Trophoblast cell (in vitro differentiated cells and primary cell): ENCODE measurements at regions not wholly inside any gene's neighbourhood (a gene's known extent, or its start where the extent isn't known, plus 50 kb on each side); places are given as distances from the start of the nearest gene placed in this dataset.

Experiments
- DNase-seq, 2 donors: peaks; one replicate each; pipeline ENCODE4 v3.0.0-alpha.2; 2016
- H2AFZ ChIP-seq: 2 replicates; pipeline ENCODE4 v1.6.1; 2013; ENCODE audit warnings: low read length, moderate library complexity, mild to moderate bottlenecking; ENCODE audit not compliant: insufficient read depth, poor library complexity
- H2AK5ac ChIP-seq: 2 replicates; pipeline ENCODE4 v1.6.1; 2013; ENCODE audit warnings: mild to moderate bottlenecking, low read length
- H2BK120ac ChIP-seq: 2 replicates; pipeline ENCODE4 v1.6.1; 2013; ENCODE audit warnings: low read length, mild to moderate bottlenecking, moderate library complexity; ENCODE audit not compliant: insufficient read depth, poor library complexity
- H2BK12ac ChIP-seq: 2 replicates; pipeline ENCODE4 v1.6.1; 2013; ENCODE audit warnings: mild to moderate bottlenecking, low read length, moderate library complexity
- H2BK5ac ChIP-seq: 2 replicates; pipeline ENCODE4 v1.6.1; 2013; ENCODE audit warnings: low read length, low read depth, moderate library complexity, mild to moderate bottlenecking; ENCODE audit not compliant: poor library complexity
- H3K14ac ChIP-seq: 2 replicates; pipeline ENCODE4 v1.6.1; 2013; ENCODE audit warnings: mild to moderate bottlenecking, low read length
- H3K18ac ChIP-seq: 2 replicates; pipeline ENCODE4 v1.6.1; 2013; ENCODE audit warnings: mild to moderate bottlenecking, low read length
- H3K23ac ChIP-seq: 2 replicates; pipeline ENCODE4 v1.6.1; 2013; ENCODE audit warnings: low read length
- H3K27ac ChIP-seq: 2 replicates; pipeline ENCODE4 v1.5.1; 2013; ENCODE audit warnings: low read depth, mild to moderate bottlenecking, inconsistent platforms, low read length, moderate library complexity
- H3K27me3 ChIP-seq: 2 replicates; pipeline ENCODE4 v1.6.1; 2013; ENCODE audit warnings: inconsistent platforms, mild to moderate bottlenecking, low read length, moderate library complexity; ENCODE audit not compliant: insufficient read depth
- H3K36me3 ChIP-seq, 2 experiments: 1 replicate in 1 of 2; 2 replicates in 1 of 2; pipeline ENCODE4 v1.6.1; 2013; ENCODE audit warnings: low read length in 2 of 2, mild to moderate bottlenecking in 2 of 2, moderate library complexity in 1 of 2; ENCODE audit not compliant: insufficient read depth in 2 of 2, control insufficient read depth in 1 of 2
- H3K4ac ChIP-seq: 2 replicates; pipeline ENCODE4 v1.6.1; 2013; ENCODE audit warnings: low read depth, mild to moderate bottlenecking, low read length, moderate library complexity
- H3K4me1 ChIP-seq, 2 experiments: 1 replicate in 1 of 2; 2 replicates in 1 of 2; pipeline ENCODE4 v1.6.1; 2013; ENCODE audit warnings: low read length in 2 of 2, mild to moderate bottlenecking in 2 of 2, moderate library complexity in 1 of 2; ENCODE audit not compliant: insufficient read depth in 2 of 2, control insufficient read depth in 1 of 2
- H3K4me2 ChIP-seq: 2 replicates; pipeline ENCODE4 v1.6.1; 2013; ENCODE audit warnings: inconsistent platforms, mild to moderate bottlenecking, low read length, moderate library complexity
- H3K4me3 ChIP-seq: 2 replicates; pipeline ENCODE4 v1.5.1; 2013; ENCODE audit warnings: mild to moderate bottlenecking, low read depth, low read length, inconsistent platforms
- H3K79me1 ChIP-seq: one replicate; pipeline ENCODE4 v1.6.1; 2013; ENCODE audit warnings: low read length
- H3K79me2 ChIP-seq: 2 replicates; pipeline ENCODE4 v1.6.1; 2013; ENCODE audit warnings: low read length, mild to moderate bottlenecking; ENCODE audit not compliant: control insufficient read depth, insufficient read depth, poor library complexity
- H3K9ac ChIP-seq: 2 replicates; pipeline ENCODE4 v1.6.1; 2013; ENCODE audit warnings: mild to moderate bottlenecking, low read length
- H3K9me3 ChIP-seq: 2 replicates; pipeline ENCODE4 v1.6.1; 2013; ENCODE audit warnings: low read depth, mild to moderate bottlenecking, control low read depth, inconsistent platforms, low read length; ENCODE audit not compliant: insufficient read depth
- H4K12ac ChIP-seq: 2 replicates; pipeline ENCODE4 v1.6.1; 2013; ENCODE audit warnings: low read depth, mild to moderate bottlenecking, low read length, moderate library complexity
- H4K8ac ChIP-seq: 2 replicates; pipeline ENCODE4 v1.6.1; 2013; ENCODE audit warnings: low read depth, mild to moderate bottlenecking, low read length, moderate library complexity
- H4K91ac ChIP-seq: one replicate; pipeline ENCODE4 v1.6.1; 2013; ENCODE audit warnings: low read depth, mild to moderate bottlenecking, low read length, moderate library complexity
- WGBS: extraction: QIAGEN DNeasy Blood & Tissue Kit; methylation state at CpG from one replicate; pipeline ENCODE4 v1.1.7; 2013; ENCODE audit warnings: missing lambda C conversion rate; ENCODE audit not compliant: insufficient read length, insufficient coverage; ENCODE audit errors: extremely low coverage; 5-methylcytosine and 5-hydroxymethylcytosine counted together

DNA sequence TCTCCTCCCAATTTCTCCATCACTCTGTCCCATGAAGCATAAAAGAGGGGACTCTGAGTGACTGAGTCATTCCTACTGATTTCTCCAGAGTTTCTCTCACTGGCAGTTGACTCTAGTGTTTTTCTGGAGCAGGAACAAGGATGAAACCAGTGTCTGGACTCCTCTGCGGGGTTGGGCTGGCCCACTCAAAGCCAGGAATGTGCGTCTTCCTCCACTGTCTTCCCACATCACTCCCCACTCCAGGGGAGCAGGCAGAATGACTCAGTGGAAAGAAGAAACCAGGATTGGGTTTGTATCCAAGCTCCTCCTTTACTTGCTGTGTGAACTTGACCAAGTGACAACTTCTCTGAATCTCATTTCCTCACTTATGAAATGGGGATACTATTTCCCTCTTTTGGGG lies 497.5 kb upstream of the SALL1 start:
- Histone ChIP-seq H3K23ac (no peak overlapping the region), H2AK5ac (no peak overlapping the region), H3K4me2 (no peak overlapping the region), H3K9ac (no peak overlapping the region), H3K14ac (no peak overlapping the region), H3K27me3 (no peaks in the 10 kb centered on the region), H3K4ac (no peak overlapping the region), H4K12ac (no peak overlapping the region), H3K9me3 (no peaks in the 10 kb centered on the region), H3K27ac (no peak overlapping the region), H4K8ac (no peak overlapping the region), H2BK12ac (no peak overlapping the region), H3K4me1 (no peaks in the 10 kb centered on the region), H4K91ac (no peak overlapping the region), H3K18ac (no peak overlapping the region), H3K36me3 (no peaks in the 10 kb centered on the region), H2BK5ac (no peak overlapping the region), H2BK120ac (no peak overlapping the region), H2AFZ (no peak overlapping the region), H3K79me1 (no peaks in the 10 kb centered on the region), H3K4me3 (no peak overlapping the region), H3K79me2 (no peaks in the 10 kb centered on the region)
- no CpG with 5 or more reads among the region's 2 CpGs for WGBS
- no peak for DNase-seq

GRCh38 chr16:51641191-51641765 lies 490.2 kb upstream of the SALL1 start:
- H3K27me3 ChIP-seq: no peaks in the 10 kb centered on the region
- no peak overlapping the region for H3K4ac ChIP-seq
- no peak overlapping the region for H3K23ac ChIP-seq
- H3K4me2 ChIP-seq: no peak overlapping the region
- H2AFZ ChIP-seq: no peak overlapping the region
- no peak overlapping the region for H4K12ac ChIP-seq
- no peaks in the 10 kb centered on the region for H3K79me2 ChIP-seq
- DNase-seq: no peak
- H3K27ac ChIP-seq: no peak overlapping the region
- no peak overlapping the region for H3K18ac ChIP-seq
- peaks cover 0 to 6% of the 10 kb centered on the region in 2 experiments for H3K4me1 ChIP-seq
- H3K9me3 ChIP-seq: no peaks in the 10 kb centered on the region
- no peak overlapping the region for H2BK12ac ChIP-seq
- WGBS: no CpG with 5 or more reads among the region's 3 CpGs
- no peak overlapping the region for H2BK120ac ChIP-seq
- no peak overlapping the region for H4K91ac ChIP-seq
- no peak overlapping the region for H3K14ac ChIP-seq
- H4K8ac ChIP-seq: no peak overlapping the region
- H3K9ac ChIP-seq: no peak overlapping the region
- no peak overlapping the region for H2BK5ac ChIP-seq
- no peak overlapping the region for H3K4me3 ChIP-seq
- no peaks in the 10 kb centered on the region for H3K36me3 ChIP-seq
- H2AK5ac ChIP-seq: no peak overlapping the region
- no peaks in the 10 kb centered on the region for H3K79me1 ChIP-seq

DNA sequence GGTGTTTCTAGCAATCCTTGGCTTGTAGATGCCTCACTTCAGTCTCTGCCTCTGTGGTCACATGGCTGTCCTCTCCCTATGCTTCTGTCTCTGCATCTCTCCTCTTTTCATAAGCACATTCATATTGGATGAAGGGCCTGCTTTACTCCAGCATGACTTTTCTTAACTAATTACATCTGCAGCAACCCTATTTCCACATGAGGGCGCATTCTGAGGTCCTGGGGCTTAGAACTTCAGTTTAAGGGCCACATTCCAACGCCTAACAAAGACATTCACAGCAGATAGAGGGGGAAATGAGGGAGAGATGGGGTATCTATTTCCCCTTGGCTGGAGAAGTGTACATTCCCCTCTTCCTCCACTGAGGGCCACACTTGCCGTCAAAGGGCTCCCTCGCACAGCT lies 489.1 kb upstream of the SALL1 start:
- H3K79me2 ChIP-seq: no peaks in the 10 kb centered on the region
- no CpG with 5 or more reads among the region's 4 CpGs for WGBS
- peaks cover 0 to 6% of the 10 kb centered on the region in 2 experiments for H3K4me1 ChIP-seq
- H4K12ac ChIP-seq: no peak overlapping the region
- H3K27ac ChIP-seq: no peak overlapping the region
- H4K91ac ChIP-seq: no peak overlapping the region
- no peak overlapping the region for H2AK5ac ChIP-seq
- no peaks in the 10 kb centered on the region for H3K36me3 ChIP-seq
- H2BK5ac ChIP-seq: no peak overlapping the region
- no peak overlapping the region for H4K8ac ChIP-seq
- H2BK12ac ChIP-seq: no peak overlapping the region
- H2BK120ac ChIP-seq: no peak overlapping the region
- H3K18ac ChIP-seq: no peak overlapping the region
- H3K9me3 ChIP-seq: peaks cover 2% of the 10 kb centered on the region
- no peaks in the 10 kb centered on the region for H3K79me1 ChIP-seq
- H3K23ac ChIP-seq: no peak overlapping the region
- H2AFZ ChIP-seq: no peak overlapping the region
- no peak overlapping the region for H3K4ac ChIP-seq
- no peak overlapping the region for H3K4me3 ChIP-seq
- no peak overlapping the region for H3K4me2 ChIP-seq
- no peak overlapping the region for H3K9ac ChIP-seq
- no peaks in the 10 kb centered on the region for H3K27me3 ChIP-seq
- DNase-seq: no peak
- H3K14ac ChIP-seq: no peak overlapping the region

DNA sequence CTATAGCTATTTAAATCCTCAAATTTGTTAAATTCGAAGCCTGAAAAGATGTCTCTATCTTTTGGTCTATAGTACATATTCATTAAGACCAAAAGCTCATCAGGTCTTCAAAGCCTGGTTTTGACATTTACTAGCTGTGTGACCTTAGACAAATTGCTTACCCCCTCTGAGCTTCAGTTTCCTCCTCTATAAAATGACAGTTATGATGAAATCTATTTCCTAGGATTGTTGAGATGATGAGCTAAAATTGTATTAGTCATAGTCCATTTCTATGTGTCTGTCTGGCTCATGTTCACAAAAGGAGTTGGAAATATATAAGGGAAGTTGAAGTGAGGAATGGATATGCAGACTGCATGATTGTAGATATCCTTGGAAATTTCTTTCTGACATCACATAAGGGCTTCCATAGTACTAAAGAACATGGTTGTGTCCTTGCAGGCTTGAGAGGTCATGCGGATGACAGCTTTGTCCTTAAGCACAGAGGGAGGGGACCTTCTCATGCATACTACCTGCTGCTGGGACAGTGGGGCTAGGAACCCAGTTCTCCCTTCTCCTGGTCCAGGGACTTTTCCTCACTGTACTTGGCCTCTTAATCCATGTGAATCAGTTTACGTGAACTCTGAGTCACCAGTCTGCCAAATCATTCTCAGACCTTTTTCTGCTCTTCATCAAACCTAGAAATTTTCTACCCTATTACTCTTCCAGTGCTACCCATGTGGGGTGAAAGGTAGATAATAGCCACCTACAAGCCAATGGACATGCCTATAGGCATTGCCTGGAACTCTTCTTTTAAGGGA lies 487.5 kb upstream of the SALL1 start:
- Histone ChIP-seq H4K8ac (no peak overlapping the region), H2BK5ac (no peak overlapping the region), H4K91ac (no peak overlapping the region), H3K18ac (no peak overlapping the region), H2BK120ac (no peak overlapping the region), H3K9me3 (peaks cover 2% of the 10 kb centered on the region), H3K36me3 (no peaks in the 10 kb centered on the region), H3K4ac (no peak overlapping the region), H3K4me3 (no peak overlapping the region), H3K79me2 (no peaks in the 10 kb centered on the region), H3K14ac (no peak overlapping the region), H3K23ac (no peak overlapping the region), H3K27ac (no peak overlapping the region), H3K4me1 (peaks cover 0 to 6% of the 10 kb centered on the region in 2 experiments), H2AK5ac (no peak overlapping the region), H3K79me1 (no peaks in the 10 kb centered on the region), H2BK12ac (no peak overlapping the region), H3K9ac (no peak overlapping the region), H3K27me3 (no peaks in the 10 kb centered on the region), H4K12ac (no peak overlapping the region), H3K4me2 (no peak overlapping the region), H2AFZ (no peak overlapping the region)
- no peak for DNase-seq
- WGBS: no CpG with 5 or more reads among the region's 3 CpGs
